ENCODE measurements at regions not wholly inside any gene's neighbourhood (a gene's known extent, or its start where the extent isn't known, plus 50 kb on each side); places are given as distances from the start of the nearest gene placed in this dataset.
"Not testable (repeated sequence)": the region's sequence is repeated elsewhere in the genome, so short reads cannot be mapped to it uniquely, and the experiment has no call there.

DNA sequence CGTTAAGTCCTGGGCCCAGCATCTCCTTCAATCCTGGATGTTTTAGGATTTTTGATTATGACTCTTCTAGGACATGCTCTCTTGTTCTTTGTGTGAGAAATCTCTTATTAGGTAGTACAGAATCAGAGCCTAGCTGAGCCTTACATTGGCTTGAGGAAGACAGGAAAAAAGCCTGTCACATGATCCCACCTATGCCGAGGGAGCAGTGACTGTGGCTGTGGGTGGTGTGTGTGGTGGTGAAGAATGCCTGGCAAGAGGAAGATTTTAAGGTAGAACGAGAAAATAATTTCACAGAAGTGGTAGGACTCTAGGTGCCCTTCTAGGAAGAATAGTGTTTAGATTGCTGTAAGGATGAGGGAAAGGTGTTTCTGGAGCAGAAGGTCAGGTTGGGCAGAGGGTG is 449.5 kb upstream of the PROX1 start:
- TF ChIP-seq EP300 (IDR thresholded peaks at IDR 0.05): no peak
- TF ChIP-seq POLR2AphosphoS5 (IDR thresholded peaks at IDR 0.05): no peak
- TF ChIP-seq CTCF (IDR thresholded peaks at IDR 0.05): no peak
- H3K36me3 ChIP-seq: no peaks in the 10 kb centered on the region
- DNase-seq (ENCODE audit: low spot score in 2 of 2): no peak
- no peak overlapping the region for H3K27ac ChIP-seq
- H3K4me1 ChIP-seq: no peaks in the 10 kb centered on the region
- H3K9me3 ChIP-seq: no peaks in the 10 kb centered on the region
- H3K27me3 ChIP-seq: peaks cover 3% of the 10 kb centered on the region
- 54% methylated on average over 3 of the region's 3 CpGs for WGBS
- no peak overlapping the region for H3K4me3 ChIP-seq

GRCh38 chr1:213539464-213539863 is 448.3 kb upstream of the PROX1 start:
- 89% methylated on average over 4 of the region's 4 CpGs for WGBS

DNA sequence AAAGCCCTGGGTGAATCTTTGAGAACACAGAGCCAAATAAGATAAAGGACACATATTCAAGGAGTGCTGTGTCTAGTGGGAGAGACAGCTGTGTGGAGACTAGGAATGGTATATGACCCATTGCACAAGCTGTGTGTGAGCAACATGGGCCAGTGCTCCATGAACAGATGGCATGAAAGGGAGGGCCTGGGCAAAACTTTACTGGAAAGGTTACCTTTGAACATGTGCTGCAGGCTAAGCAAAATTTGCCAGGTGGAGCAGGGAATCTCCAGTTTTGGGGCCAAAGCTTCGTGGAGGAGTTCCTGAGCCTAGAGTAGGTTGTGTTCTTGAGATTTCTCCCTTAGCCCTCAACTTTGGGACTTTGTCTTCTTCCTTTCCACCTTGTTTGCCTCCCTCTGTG is 446.1 kb upstream of the PROX1 start:
- Histone ChIP-seq H3K4me3 (no peak overlapping the region), H3K27me3 (peaks cover 3% of the 10 kb centered on the region), H3K36me3 (no peaks in the 10 kb centered on the region), H3K4me1 (no peaks in the 10 kb centered on the region), H3K27ac (no peak overlapping the region), H3K9me3 (no peaks in the 10 kb centered on the region)
- WGBS: 0% methylated on average over 1 of the region's 1 CpG
- no peak for TF ChIP-seq POLR2AphosphoS5 (IDR thresholded peaks at IDR 0.05)
- no peak for TF ChIP-seq POLR2A (IDR thresholded peaks at IDR 0.05)
- no peak for TF ChIP-seq CTCF (IDR thresholded peaks at IDR 0.05)
- TF ChIP-seq EP300 (IDR thresholded peaks at IDR 0.05): no peak
- no peak for DNase-seq (ENCODE audit: low spot score in 2 of 2)

More at GRCh38 chr1:213539464-213539863, 448.3 kb upstream of the PROX1 start:
- Histone ChIP-seq H3K27ac (no peak overlapping the region), H3K4me1 (no peaks in the 10 kb centered on the region), H3K36me3 (no peaks in the 10 kb centered on the region), H3K9me3 (no peaks in the 10 kb centered on the region), H3K4me3 (no peak overlapping the region), H3K27me3 (peaks cover 3% of the 10 kb centered on the region)
- no peak for DNase-seq (ENCODE audit: low spot score in 2 of 2)
- TF ChIP-seq EP300 (IDR thresholded peaks at IDR 0.05): no peak
- TF ChIP-seq POLR2A (IDR thresholded peaks at IDR 0.05): no peak
- no peak for TF ChIP-seq CTCF (IDR thresholded peaks at IDR 0.05)
- TF ChIP-seq POLR2AphosphoS5 (IDR thresholded peaks at IDR 0.05): no peak

DNA sequence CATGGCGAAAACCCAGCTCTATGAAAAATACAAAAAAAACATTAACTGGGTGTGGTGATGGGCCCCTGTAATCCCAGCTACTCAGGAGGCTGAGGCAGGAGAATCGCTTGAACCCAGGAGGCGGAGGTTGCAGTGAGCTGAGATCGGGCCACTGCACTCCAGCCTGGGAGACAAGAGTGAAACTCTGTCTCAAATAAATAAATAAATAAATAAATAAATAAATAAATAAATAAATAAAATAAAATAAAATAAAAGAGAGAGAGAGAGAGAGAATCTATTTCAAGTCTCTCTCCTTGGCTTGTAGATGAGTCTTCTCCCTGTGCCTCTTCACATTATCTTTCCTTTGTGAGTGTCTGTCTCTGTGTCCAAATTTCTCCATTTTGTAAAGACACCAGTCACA is 442.6 kb upstream of the PROX1 start:
- not testable (repeated sequence) for H3K36me3 ChIP-seq; H3K9me3 ChIP-seq; H3K27me3 ChIP-seq; H3K27ac ChIP-seq; DNase-seq (ENCODE audit: low spot score in 2 of 2); H3K4me3 ChIP-seq; H3K4me1 ChIP-seq
- WGBS: 100% methylated on average over 4 of the region's 4 CpGs

DNA sequence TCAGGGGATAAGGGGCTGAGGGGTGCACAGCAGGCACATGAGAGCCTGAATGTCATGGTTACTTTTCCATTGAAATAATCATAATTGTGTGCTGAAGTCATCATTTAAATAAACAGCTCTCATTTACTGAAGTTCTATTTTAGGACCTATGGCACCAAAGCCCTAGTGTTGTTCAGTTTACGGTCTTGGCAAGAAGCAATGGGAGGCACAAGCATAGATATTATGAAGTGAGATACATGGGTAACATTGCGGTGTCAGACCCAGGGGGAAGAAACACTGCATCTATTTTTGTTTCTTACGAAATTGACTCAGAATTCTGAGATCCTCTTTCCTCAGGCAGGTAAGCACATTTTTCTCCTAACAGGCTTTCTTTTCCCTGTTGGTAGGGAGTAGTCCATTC is 437.8 kb upstream of the PROX1 start:
- DNase-seq (ENCODE audit: low spot score in 2 of 2): no peak
- TF ChIP-seq POLR2AphosphoS5 (IDR thresholded peaks at IDR 0.05) (no peak), EP300 (IDR thresholded peaks at IDR 0.05) (no peak), POLR2A (IDR thresholded peaks at IDR 0.05) (no peak), CTCF (IDR thresholded peaks at IDR 0.05) (no peak)

DNA sequence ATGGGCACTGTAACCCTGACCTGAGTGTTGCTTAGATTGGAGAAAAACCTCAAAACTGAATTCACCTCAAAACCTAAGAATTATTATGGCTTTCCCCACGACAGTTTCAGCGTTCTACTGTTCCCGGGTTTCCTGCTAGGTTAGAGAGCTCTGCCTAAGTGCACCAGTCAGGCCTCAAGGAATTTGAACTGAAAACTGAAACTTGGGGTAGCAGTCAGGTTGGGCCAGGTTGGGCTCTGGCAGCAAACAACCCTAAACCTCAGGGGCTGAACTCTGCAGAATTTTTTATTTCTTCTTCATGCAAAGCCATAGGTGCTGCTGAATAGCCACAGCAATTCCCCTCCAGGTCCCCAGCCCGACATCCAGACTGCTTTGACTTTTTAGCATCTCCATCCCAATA is 437.0 kb upstream of the PROX1 start:
- Histone ChIP-seq H3K27ac (no peak overlapping the region), H3K9me3 (no peaks in the 10 kb centered on the region), H3K27me3 (no peaks in the 10 kb centered on the region), H3K36me3 (no peaks in the 10 kb centered on the region), H3K4me1 (no peaks in the 10 kb centered on the region), H3K4me3 (no peak overlapping the region)
- no peak for DNase-seq (ENCODE audit: low spot score in 2 of 2)
- TF ChIP-seq EP300 (IDR thresholded peaks at IDR 0.05) (no peak), POLR2AphosphoS5 (IDR thresholded peaks at IDR 0.05) (no peak), POLR2A (IDR thresholded peaks at IDR 0.05) (no peak), CTCF (IDR thresholded peaks at IDR 0.05) (no peak)
- 72% methylated on average over 4 of the region's 4 CpGs for WGBS

More for the DNA sequence above, 437.8 kb upstream of the PROX1 start:
- no peaks in the 10 kb centered on the region for H3K36me3 ChIP-seq
- H3K4me3 ChIP-seq: no peak overlapping the region
- 58% methylated on average over 3 of the region's 3 CpGs for WGBS
- no peaks in the 10 kb centered on the region for H3K9me3 ChIP-seq
- H3K27ac ChIP-seq: no peak overlapping the region
- no peaks in the 10 kb centered on the region for H3K4me1 ChIP-seq
- H3K27me3 ChIP-seq: no peaks in the 10 kb centered on the region
